ENCODE measurements at regions not wholly inside any gene's neighbourhood (a gene's known extent, or its start where the extent isn't known, plus 50 kb on each side); places are given as distances from the start of the nearest gene placed in this dataset.

- TF ChIP-seq CTCF (IDR thresholded peaks at IDR 0.05) (no peak), POLR2A (IDR thresholded peaks at IDR 0.05) (no peak)
Measured at GRCh38 chr4:44845993-44846392, 119.6 kb upstream of the GNPDA2 start.
